GM12891 (cell line): ENCODE measurements at regions not wholly inside any gene's neighbourhood (a gene's known extent, or its start where the extent isn't known, plus 50 kb on each side); places are given as distances from the start of the nearest gene placed in this dataset.

Experiments
- PAX5 ChIP-seq: IDR thresholded peaks from 2 replicates; pipeline ENCODE4 v1.6.1; 2011; ENCODE audit warnings: low read length, moderate library complexity, mild to moderate bottlenecking; ENCODE audit not compliant: insufficient read depth, severe bottlenecking
- POLR2A ChIP-seq: IDR thresholded peaks from 2 replicates; pipeline ENCODE4 v1.6.1; 2011; ENCODE audit warnings: low read depth, low read length, control low read depth
- POLR2AphosphoS5 ChIP-seq: IDR thresholded peaks from 2 replicates; pipeline ENCODE4 v1.6.1; 2011; ENCODE audit warnings: low read depth, low read length, control low read depth
- POU2F2 ChIP-seq: IDR thresholded peaks from 2 replicates; pipeline ENCODE4 v1.6.1; 2011; ENCODE audit warnings: low read depth, mild to moderate bottlenecking, control low read depth, low read length, moderate library complexity
- TAF1 ChIP-seq: IDR thresholded peaks from 2 replicates; pipeline ENCODE4 v1.6.1; 2011; ENCODE audit warnings: low read depth, low read length, control low read depth

- TF ChIP-seq POLR2A = no peak
- no peak for TF ChIP-seq TAF1
- TF ChIP-seq POLR2AphosphoS5 = no peak
- no peak for TF ChIP-seq PAX5
- no peak for TF ChIP-seq POU2F2
Measured at GRCh38 chr3:165443664-165444063, 247.5 kb upstream of the SLITRK3 start.
